HEK293T (cell line): ENCODE measurements at regions not wholly inside any gene's neighbourhood (a gene's known extent, or its start where the extent isn't known, plus 50 kb on each side); places are given as distances from the start of the nearest gene placed in this dataset.

Experiments
- CTCF ChIA-PET: fragments of 350-600 bp; formaldehyde crosslinking; extraction: SDS; loops from one replicate; lab custom pipeline; 2021; ENCODE audit warnings: antibody characterized with exemption, inconsistent platforms; lab: Yijun Ruan, JAX
- POLR2A ChIA-PET: fragments of 350-600 bp; formaldehyde crosslinking; extraction: SDS; loops from one replicate; lab custom pipeline; 2020; ENCODE audit warnings: antibody characterized with exemption, inconsistent platforms; lab: Yijun Ruan, JAX
- DNase-seq: peaks from one replicate; pipeline ENCODE4 v3.0.0; 2012; ENCODE audit warnings: mixed read lengths; ENCODE audit errors: extremely low spot score
- ARNT ChIP-seq: fragments of 450-650 bp; IDR thresholded peaks from 2 replicates; pipeline ENCODE4 v1.6.1; 2017; ENCODE audit warnings: mild to moderate bottlenecking
- BHLHE40 ChIP-seq: fragments of 450-650 bp; IDR thresholded peaks from 2 replicates; pipeline ENCODE4 v1.6.1; 2016; ENCODE audit warnings: mild to moderate bottlenecking, moderate library complexity, borderline replicate concordance
- CTBP1 ChIP-seq: fragments of 450-650 bp; IDR thresholded peaks from 2 replicates; pipeline ENCODE4 v1.6.1; 2016; ENCODE audit warnings: borderline replicate concordance
- ELF4 ChIP-seq: fragments of 450-650 bp; IDR thresholded peaks from 2 replicates; pipeline ENCODE4 v1.6.1; 2017; ENCODE audit warnings: antibody characterized with exemption
- FOXA1 ChIP-seq: fragments of 450-650 bp; IDR thresholded peaks from 2 replicates; pipeline ENCODE4 v1.6.1; 2016; ENCODE audit warnings: mild to moderate bottlenecking
- FOXK2 ChIP-seq: fragments of 450-650 bp; IDR thresholded peaks from 2 replicates; pipeline ENCODE4 v1.6.1; 2016; ENCODE audit warnings: mild to moderate bottlenecking
- FOXM1 ChIP-seq: fragments of 450-650 bp; IDR thresholded peaks from 2 replicates; pipeline ENCODE4 v1.6.1; 2017; ENCODE audit warnings: mild to moderate bottlenecking, borderline replicate concordance
- HDGF ChIP-seq: fragments of 450-650 bp; IDR thresholded peaks from 2 replicates; pipeline ENCODE4 v1.6.1; 2017; ENCODE audit warnings: antibody characterized with exemption, borderline replicate concordance
- L3MBTL2 ChIP-seq: fragments of 450-650 bp; conservative IDR thresholded peaks from 2 replicates; pipeline ENCODE4 v1.6.1; 2016; ENCODE audit warnings: mild to moderate bottlenecking
- LEF1 ChIP-seq: fragments of 450-650 bp; IDR thresholded peaks from 2 replicates; pipeline ENCODE4 v1.6.1; 2017; ENCODE audit warnings: mild to moderate bottlenecking, borderline replicate concordance
- NFRKB ChIP-seq: fragments of 450-650 bp; IDR thresholded peaks from 2 replicates; pipeline ENCODE4 v1.6.1; 2016; ENCODE audit warnings: mild to moderate bottlenecking, moderate library complexity
- SP1 ChIP-seq: fragments of 450-650 bp; IDR thresholded peaks from 2 replicates; pipeline ENCODE4 v1.6.1; 2017
- SUZ12 ChIP-seq: fragments of 450-650 bp; IDR thresholded peaks from 2 replicates; pipeline ENCODE4 v1.6.1; 2016; ENCODE audit warnings: mild to moderate bottlenecking
- TARDBP ChIP-seq: fragments of 450-650 bp; IDR thresholded peaks from 2 replicates; pipeline ENCODE4 v1.6.1; 2016
- ZNF384 ChIP-seq: fragments of 450-650 bp; IDR thresholded peaks from 2 replicates; pipeline ENCODE4 v1.6.1; 2016
- TF ChIP-seq, protein P1 (sequence below): fragments of 450-650 bp; IDR thresholded peaks from 2 replicates; pipeline ENCODE4 v1.6.1; 2016

DNA sequence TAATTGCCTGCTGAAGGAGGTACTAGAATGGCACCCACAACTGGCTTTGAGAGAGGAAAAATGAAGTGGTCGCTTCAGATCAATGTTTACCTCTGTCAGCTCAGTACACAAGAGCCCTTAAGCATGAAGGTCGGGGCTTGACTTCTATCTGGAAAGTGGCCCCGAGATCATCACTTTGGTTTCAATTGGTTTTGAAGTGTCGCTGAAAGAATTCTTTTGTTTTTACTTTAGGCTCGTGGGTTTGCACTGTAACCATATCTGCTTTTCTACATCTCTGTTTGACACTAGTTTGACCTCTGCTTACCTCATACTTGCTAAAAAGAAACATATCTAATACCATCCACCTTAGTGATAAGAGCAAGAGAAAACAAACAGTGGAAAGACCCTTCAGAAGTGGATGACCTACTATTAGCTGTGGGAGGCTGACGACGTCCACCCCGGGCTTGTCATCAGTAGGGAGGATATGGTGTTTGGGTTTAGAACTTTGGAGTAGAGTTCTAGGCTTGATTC is 361.8 kb downstream of the GATA3 start:
- ChIA-PET POLR2A (interaction anchor here (0.6 kb wide), 1 partner anchor 292 kb away, joined by 3 read pairs; no protein-coding TSS in a partner anchor), CTCF (interaction anchor here (0.6 kb wide), 1 partner anchor 13 kb away, joined by 3 read pairs; no protein-coding TSS in a partner anchor)
- TF ChIP-seq FOXA1 (no peak), LEF1 (no peak), FOXK2 (no peak), BHLHE40 (no peak), TARDBP (no peak), SP1 (no peak), NFRKB (no peak), L3MBTL2 (no peak), CTBP1 (no peak), ARNT (no peak), SUZ12 (no peak), ZNF384 (no peak), HDGF (no peak), FOXM1 (no peak), ELF4 (no peak)
- TF ChIP-seq, protein P1, sequence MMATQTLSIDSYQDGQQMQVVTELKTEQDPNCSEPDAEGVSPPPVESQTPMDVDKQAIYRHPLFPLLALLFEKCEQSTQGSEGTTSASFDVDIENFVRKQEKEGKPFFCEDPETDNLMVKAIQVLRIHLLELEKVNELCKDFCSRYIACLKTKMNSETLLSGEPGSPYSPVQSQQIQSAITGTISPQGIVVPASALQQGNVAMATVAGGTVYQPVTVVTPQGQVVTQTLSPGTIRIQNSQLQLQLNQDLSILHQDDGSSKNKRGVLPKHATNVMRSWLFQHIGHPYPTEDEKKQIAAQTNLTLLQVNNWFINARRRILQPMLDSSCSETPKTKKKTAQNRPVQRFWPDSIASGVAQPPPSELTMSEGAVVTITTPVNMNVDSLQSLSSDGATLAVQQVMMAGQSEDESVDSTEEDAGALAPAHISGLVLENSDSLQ, result no peak
- no peak for DNase-seq

DNA sequence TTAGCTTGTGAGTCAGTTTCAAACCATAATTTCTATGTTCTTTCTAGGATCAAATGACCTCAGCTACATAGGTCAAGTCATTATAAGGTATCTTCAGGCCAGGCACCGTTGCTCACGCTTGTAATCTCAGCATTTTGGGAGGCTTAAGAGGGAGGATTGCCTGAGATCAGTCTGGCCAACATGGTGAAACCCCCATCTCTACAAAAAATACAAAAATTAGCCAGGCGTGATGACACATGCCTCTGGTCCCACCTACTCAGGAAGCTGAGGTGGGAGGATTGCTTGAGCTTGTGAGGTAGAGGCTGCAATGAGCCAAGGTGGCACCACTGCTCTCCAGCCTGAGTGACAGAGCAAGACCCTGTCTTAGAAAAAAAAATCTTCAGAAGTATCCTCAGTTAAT is 362.3 kb downstream of the GATA3 start:
- DNase-seq, result no peak
- TF ChIP-seq FOXK2 (no peak), CTBP1 (no peak), BHLHE40 (no peak), FOXA1 (no peak), FOXM1 (no peak), ARNT (no peak), SP1 (no peak), LEF1 (no peak), HDGF (no peak), L3MBTL2 (no peak), TARDBP (no peak), SUZ12 (no peak)
- POLR2A ChIA-PET, result interaction anchor here (0.6 kb wide), 1 partner anchor 293 kb away, joined by 3 read pairs; no protein-coding TSS in a partner anchor
- CTCF ChIA-PET, result no interaction called here

DNA sequence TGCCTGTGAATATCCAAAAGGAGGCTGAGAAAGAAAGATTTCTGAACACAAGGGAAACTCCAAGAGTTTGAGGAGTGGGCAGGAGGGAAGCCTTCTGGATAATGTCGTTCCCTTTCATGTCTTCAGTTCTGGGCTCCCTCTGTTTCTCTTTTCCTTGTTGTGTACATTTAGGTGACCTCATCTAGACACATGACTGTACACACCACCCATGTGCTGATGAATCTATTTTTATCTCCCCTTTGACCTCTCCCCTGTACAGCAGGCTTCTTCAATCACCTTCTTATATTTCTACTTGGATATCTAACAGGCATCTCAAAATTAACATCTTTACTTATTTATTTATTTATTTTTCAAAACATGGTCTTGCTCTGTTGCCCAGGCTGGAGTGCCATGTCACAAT is 363.1 kb downstream of the GATA3 start:
- ChIA-PET POLR2A (no interaction called here), CTCF (no interaction called here)
- TF ChIP-seq ELF4, result no peak
- TF ChIP-seq TARDBP, result no peak
- no peak for TF ChIP-seq SUZ12
- TF ChIP-seq L3MBTL2, result no peak
- TF ChIP-seq FOXM1, result no peak
- no peak for TF ChIP-seq SP1
- TF ChIP-seq LEF1, result no peak
- TF ChIP-seq ARNT, result no peak
- TF ChIP-seq CTBP1, result no peak
- no peak for TF ChIP-seq HDGF
- no peak for TF ChIP-seq BHLHE40
- no peak for TF ChIP-seq FOXA1
- TF ChIP-seq NFRKB, result no peak
- no peak for TF ChIP-seq ZNF384
- no peak for DNase-seq

DNA sequence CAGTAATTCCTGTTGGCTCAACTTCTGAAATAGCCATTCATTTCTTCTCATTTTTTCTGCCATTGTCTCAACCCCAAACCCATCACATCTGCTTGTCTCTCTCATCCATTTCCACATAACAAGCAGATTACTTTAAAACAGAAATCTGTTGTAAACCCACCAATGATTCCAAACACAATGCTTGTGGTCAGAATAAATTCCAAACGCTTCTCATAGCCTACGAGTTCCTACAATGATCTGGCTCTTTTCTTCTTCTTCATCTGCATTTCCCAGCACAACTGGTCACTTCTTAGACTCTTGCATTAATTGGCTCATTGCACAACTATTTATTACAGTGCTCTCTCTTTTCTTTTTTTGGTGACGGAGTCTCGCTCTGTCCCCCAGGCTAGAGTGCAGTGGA is 364.1 kb downstream of the GATA3 start:
- TF ChIP-seq TARDBP (no peak), NFRKB (no peak), SUZ12 (no peak)
- no peak for DNase-seq
- POLR2A ChIA-PET, result no interaction called here
- CTCF ChIA-PET, result no interaction called here

DNA sequence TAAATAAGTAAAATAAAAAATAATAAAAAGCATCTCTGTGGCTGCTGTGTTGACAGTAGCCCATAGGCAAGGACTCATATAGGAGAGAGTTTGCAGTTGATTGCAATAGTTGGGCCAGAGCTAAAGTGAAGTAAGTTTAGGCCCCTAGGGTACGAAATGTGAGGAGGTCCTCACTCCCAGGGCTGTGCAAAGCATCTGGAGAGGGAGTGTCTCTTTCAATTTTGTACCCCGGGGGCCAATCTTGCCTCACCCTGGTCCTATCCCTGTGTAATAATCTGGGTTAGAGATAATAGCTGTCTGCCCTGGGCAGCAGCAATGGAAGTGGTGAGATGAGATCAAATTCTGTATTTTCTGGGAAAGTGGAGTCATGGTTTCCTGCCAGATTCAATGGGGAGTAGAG is 365.7 kb downstream of the GATA3 start:
- POLR2A ChIA-PET, result no interaction called here

DNA sequence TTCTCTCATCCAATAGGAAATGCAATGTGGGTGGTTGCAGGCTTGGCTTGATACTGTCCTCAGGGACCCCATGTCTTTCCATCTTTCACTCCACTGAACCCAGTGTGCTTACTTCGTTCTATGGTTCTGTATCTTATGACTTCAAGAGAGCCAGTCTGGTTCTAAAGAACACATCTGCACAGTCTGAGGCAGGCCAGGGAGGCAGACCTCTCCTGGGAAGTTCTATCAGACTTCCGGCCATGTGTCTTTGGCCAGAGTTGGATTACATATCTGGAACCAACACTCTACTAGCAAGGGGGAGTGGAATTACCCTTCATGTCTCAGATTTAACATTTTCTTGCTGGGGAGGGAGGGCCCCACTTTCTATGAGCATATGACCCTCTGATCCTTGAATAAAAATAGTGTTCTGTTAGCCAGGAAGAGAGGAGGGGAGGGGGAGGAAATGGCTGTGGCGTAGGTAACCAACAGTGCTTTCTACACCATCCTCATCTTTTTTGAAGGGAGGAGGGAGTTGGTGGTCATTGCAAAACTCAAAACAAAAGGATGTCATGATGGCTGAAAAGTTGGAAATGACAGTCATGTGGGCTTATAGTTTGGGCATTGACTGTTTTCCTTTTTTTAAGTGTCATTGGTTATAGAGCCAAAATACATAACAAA is 370.2 kb downstream of the GATA3 start:
- TF ChIP-seq, protein P1, result no peak
- TF ChIP-seq ELF4, result no peak
- no peak for TF ChIP-seq ARNT
- no peak for TF ChIP-seq LEF1
- TF ChIP-seq HDGF, result no peak
- no peak for TF ChIP-seq NFRKB
- no peak for TF ChIP-seq FOXM1
- no peak for TF ChIP-seq FOXK2
- no peak for TF ChIP-seq SP1
- TF ChIP-seq SUZ12, result no peak
- TF ChIP-seq ZNF384, result no peak
- TF ChIP-seq TARDBP, result no peak
- TF ChIP-seq CTBP1, result no peak
- no peak for TF ChIP-seq L3MBTL2
- no peak for TF ChIP-seq FOXA1
- no peak for TF ChIP-seq BHLHE40
- no peak for DNase-seq
- ChIA-PET POLR2A (no interaction called here), CTCF (no interaction called here)

More for the DNA sequence above, 365.7 kb downstream of the GATA3 start:
- CTCF ChIA-PET, result interaction anchor here (1.2 kb wide), 1 partner anchor 9 kb away, joined by 3 read pairs; no protein-coding TSS in a partner anchor
- DNase-seq, result no peak
- TF ChIP-seq BHLHE40 (no peak), L3MBTL2 (no peak), FOXK2 (no peak), SUZ12 (no peak), NFRKB (no peak), TARDBP (no peak), ARNT (no peak), LEF1 (no peak), ELF4 (no peak), HDGF (no peak), FOXM1 (no peak), SP1 (no peak), ZNF384 (no peak), FOXA1 (no peak)
- TF ChIP-seq, protein P1, result no peak
